ENCODE measurements at regions not wholly inside any gene's neighbourhood (a gene's known extent, or its start where the extent isn't known, plus 50 kb on each side); places are given as distances from the start of the nearest gene placed in this dataset.

- ATAC-seq (no peak), DNase-seq (no peak)
- H3K4me3 ChIP-seq (ENCODE audit: low read length), result no peak overlapping the region
- Mint-ChIP-seq H3K27me3 (peaks cover 15 to 35% (median 23%) of the 10 kb centered on the region in 5 donors), H3K36me3 (no peaks in the 10 kb centered on the region), H3K4me1 (no peaks in the 10 kb centered on the region), H3K27ac (no peak overlapping the region), H3K9me3 (peaks cover 0 to 2% (median 0%) of the 10 kb centered on the region in 11 donors), H3K4me3 (no peak overlapping the region)
- no peak overlapping the region for H3K27ac ChIP-seq (ENCODE audit: low read depth, low read length)
- H3K9me3 ChIP-seq (ENCODE audit: control insufficient read depth in 2 of 3, low read length in 3 of 3), result no peaks in the 10 kb centered on the region
- no peaks in the 10 kb centered on the region for H3K36me3 ChIP-seq (ENCODE audit: control insufficient read depth in 2 of 3, insufficient read depth in 3 of 3, low read length in 3 of 3)
- POLR2A ChIA-PET, result no interaction called here
- H3K27me3 ChIP-seq (ENCODE audit: control insufficient read depth in 2 of 2, insufficient read depth in 2 of 2, low read length in 2 of 2), result no peaks in the 10 kb centered on the region
- intact Hi-C loops (cut with micrococcal nuclease), result no loop called here
- H3K4me1 ChIP-seq (ENCODE audit: control insufficient read depth in 2 of 2, insufficient read depth in 2 of 2, low read length in 2 of 2), result no peaks in the 10 kb centered on the region
- CTCF ChIA-PET, result no interaction called here
Measured at GRCh38 chr1:38194472-38194871, 147.9 kb upstream of the POU3F1 start.

GRCh38 chr1:38193040-38193439 is 146.4 kb upstream of the POU3F1 start:
- intact Hi-C loops (cut with micrococcal nuclease), result no loop called here
- CTCF ChIA-PET, result no interaction called here
- POLR2A ChIA-PET, result no interaction called here
- Mint-ChIP-seq H3K9me3 (peaks cover 0 to 3% (median 0%) of the 10 kb centered on the region in 11 donors), H3K4me1 (no peaks in the 10 kb centered on the region), H3K4me3 (no peak overlapping the region), H3K27ac (no peak overlapping the region), H3K36me3 (no peaks in the 10 kb centered on the region), H3K27me3 (peaks cover 21 to 30% (median 23%) of the 10 kb centered on the region in 5 donors)
- Histone ChIP-seq H3K27me3 (ENCODE audit: control insufficient read depth in 2 of 2, insufficient read depth in 2 of 2, low read length in 2 of 2) (no peaks in the 10 kb centered on the region), H3K36me3 (ENCODE audit: control insufficient read depth in 2 of 3, insufficient read depth in 3 of 3, low read length in 3 of 3) (no peaks in the 10 kb centered on the region), H3K9me3 (ENCODE audit: control insufficient read depth in 2 of 3, low read length in 3 of 3) (no peaks in the 10 kb centered on the region), H3K4me3 (ENCODE audit: low read length) (no peak overlapping the region), H3K4me1 (ENCODE audit: control insufficient read depth in 2 of 2, insufficient read depth in 2 of 2, low read length in 2 of 2) (no peaks in the 10 kb centered on the region), H3K27ac (ENCODE audit: low read depth, low read length) (no peak overlapping the region)
- no peak for ATAC-seq
- DNase-seq, result no peak

DNA sequence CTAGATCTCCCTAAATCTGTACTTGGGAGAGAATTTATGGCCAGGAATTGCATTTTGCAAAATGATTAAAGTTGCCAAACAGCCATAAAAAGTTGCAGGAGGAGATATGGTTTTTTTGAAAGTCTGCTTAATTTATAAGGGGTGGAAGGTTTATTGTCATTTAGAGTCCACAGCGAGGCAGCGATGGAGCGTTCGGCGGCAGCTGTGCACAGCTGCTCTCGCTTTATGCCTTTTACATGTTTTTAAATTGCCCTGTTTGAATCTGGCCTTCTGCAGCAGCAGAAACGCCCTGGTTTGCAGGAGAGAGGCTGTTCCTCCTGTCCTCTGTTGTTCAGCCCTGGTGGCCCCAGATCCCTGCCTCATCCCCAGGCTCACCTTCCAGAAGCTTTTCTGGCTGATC is 144.9 kb upstream of the POU3F1 start:
- no peaks in the 10 kb centered on the region for H3K9me3 ChIP-seq (ENCODE audit: control insufficient read depth in 2 of 3, low read length in 3 of 3)
- Mint-ChIP-seq H3K27ac (no peak overlapping the region), H3K36me3 (no peaks in the 10 kb centered on the region), H3K27me3 (peaks cover 24 to 35% (median 30%) of the 10 kb centered on the region in 5 donors), H3K4me3 (no peak overlapping the region), H3K4me1 (no peaks in the 10 kb centered on the region), H3K9me3 (peaks cover 0 to 3% (median 0%) of the 10 kb centered on the region in 11 donors)
- no peaks in the 10 kb centered on the region for H3K4me1 ChIP-seq (ENCODE audit: control insufficient read depth in 2 of 2, insufficient read depth in 2 of 2, low read length in 2 of 2)
- intact Hi-C loops (cut with micrococcal nuclease), result no loop called here
- POLR2A ChIA-PET, result no interaction called here
- no peak overlapping the region for H3K27ac ChIP-seq (ENCODE audit: low read depth, low read length)
- H3K4me3 ChIP-seq (ENCODE audit: low read length), result no peak overlapping the region
- DNase-seq (no peak), ATAC-seq (no peak)
- H3K36me3 ChIP-seq (ENCODE audit: control insufficient read depth in 2 of 3, insufficient read depth in 3 of 3, low read length in 3 of 3), result no peaks in the 10 kb centered on the region
- H3K27me3 ChIP-seq (ENCODE audit: control insufficient read depth in 2 of 2, insufficient read depth in 2 of 2, low read length in 2 of 2), result no peaks in the 10 kb centered on the region
- CTCF ChIA-PET, result no interaction called here

- Mint-ChIP-seq H3K9me3 (peaks cover 0 to 3% (median 0%) of the 10 kb centered on the region in 11 donors), H3K4me1 (no peaks in the 10 kb centered on the region), H3K4me3 (no peak overlapping the region), H3K27ac (no peak overlapping the region), H3K27me3 (peaks cover 26 to 36% (median 30%) of the 10 kb centered on the region in 5 donors), H3K36me3 (no peaks in the 10 kb centered on the region)
- Histone ChIP-seq H3K4me3 (ENCODE audit: low read length) (no peak overlapping the region), H3K9me3 (ENCODE audit: control insufficient read depth in 2 of 3, low read length in 3 of 3) (no peaks in the 10 kb centered on the region), H3K27me3 (ENCODE audit: control insufficient read depth in 2 of 2, insufficient read depth in 2 of 2, low read length in 2 of 2) (no peaks in the 10 kb centered on the region), H3K4me1 (ENCODE audit: control insufficient read depth in 2 of 2, insufficient read depth in 2 of 2, low read length in 2 of 2) (no peaks in the 10 kb centered on the region), H3K36me3 (ENCODE audit: control insufficient read depth in 2 of 3, insufficient read depth in 3 of 3, low read length in 3 of 3) (no peaks in the 10 kb centered on the region), H3K27ac (ENCODE audit: low read depth, low read length) (no peak overlapping the region)
- intact Hi-C loops (cut with micrococcal nuclease), result no loop called here
- ChIA-PET CTCF (no interaction called here), POLR2A (no interaction called here)
- DNase-seq (no peak), ATAC-seq (no peak)
Measured at GRCh38 chr1:38190983-38191382, 144.4 kb upstream of the POU3F1 start.

DNA sequence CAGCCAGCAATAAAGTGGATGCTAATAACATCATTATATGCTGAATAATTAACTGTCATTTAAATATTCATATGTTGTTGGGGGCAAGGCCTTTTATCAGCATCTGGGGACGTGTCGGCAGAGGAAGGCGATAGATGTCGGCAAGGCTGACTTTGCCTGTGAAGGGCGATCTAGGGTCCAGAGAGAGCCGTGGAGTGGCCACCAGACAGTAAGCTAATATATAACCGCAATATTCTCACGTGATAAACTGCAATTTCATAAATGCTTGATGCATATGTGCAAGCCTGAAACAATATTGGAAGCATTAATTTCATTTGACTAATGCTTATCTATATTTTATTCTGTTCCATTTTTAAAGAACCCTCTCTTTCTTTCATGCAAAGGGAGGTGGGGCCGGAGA is 141.0 kb upstream of the POU3F1 start:
- ChIA-PET POLR2A (no interaction called here), CTCF (no interaction called here)
- no peak overlapping the region for H3K4me3 ChIP-seq (ENCODE audit: low read length)
- peaks cover 0 to 3% (median 0%) of the 10 kb centered on the region in 11 donors for H3K9me3 Mint-ChIP-seq
- intact Hi-C loops (cut with micrococcal nuclease), result no loop called here
- H3K27me3 Mint-ChIP-seq, result peaks cover 25 to 38% (median 29%) of the 10 kb centered on the region in 5 donors
- no peaks in the 10 kb centered on the region for H3K9me3 ChIP-seq (ENCODE audit: control insufficient read depth in 2 of 3, low read length in 3 of 3)
- H3K4me1 Mint-ChIP-seq, result peaks cover 0 to 3% (median 0%) of the 10 kb centered on the region in 7 donors
- H3K36me3 Mint-ChIP-seq, result no peaks in the 10 kb centered on the region
- H3K27ac Mint-ChIP-seq, result no peak overlapping the region
- no peaks in the 10 kb centered on the region for H3K36me3 ChIP-seq (ENCODE audit: control insufficient read depth in 2 of 3, insufficient read depth in 3 of 3, low read length in 3 of 3)
- H3K27me3 ChIP-seq (ENCODE audit: control insufficient read depth in 2 of 2, insufficient read depth in 2 of 2, low read length in 2 of 2), result no peaks in the 10 kb centered on the region
- DNase-seq (no peak), ATAC-seq (no peak)
- H3K4me1 ChIP-seq (ENCODE audit: control insufficient read depth in 2 of 2, insufficient read depth in 2 of 2, low read length in 2 of 2), result no peaks in the 10 kb centered on the region
- no peak overlapping the region for H3K4me3 Mint-ChIP-seq
- no peak overlapping the region for H3K27ac ChIP-seq (ENCODE audit: low read depth, low read length)

GRCh38 chr1:38186566-38186965 is 140.0 kb upstream of the POU3F1 start:
- H3K9me3 ChIP-seq (ENCODE audit: control insufficient read depth in 2 of 3, low read length in 3 of 3), result no peaks in the 10 kb centered on the region
- Mint-ChIP-seq H3K4me3 (no peak overlapping the region), H3K4me1 (peaks cover 0 to 3% (median 0%) of the 10 kb centered on the region in 7 donors), H3K27ac (no peak overlapping the region), H3K9me3 (peaks cover 0 to 3% (median 0%) of the 10 kb centered on the region in 11 donors), H3K27me3 (peaks cover 15 to 38% (median 24%) of the 10 kb centered on the region in 5 donors), H3K36me3 (no peaks in the 10 kb centered on the region)
- H3K4me1 ChIP-seq (ENCODE audit: control insufficient read depth in 2 of 2, insufficient read depth in 2 of 2, low read length in 2 of 2), result no peaks in the 10 kb centered on the region
- ChIA-PET CTCF (no interaction called here), POLR2A (no interaction called here)
- H3K27ac ChIP-seq (ENCODE audit: low read depth, low read length), result no peak overlapping the region
- H3K36me3 ChIP-seq (ENCODE audit: control insufficient read depth in 2 of 3, insufficient read depth in 3 of 3, low read length in 3 of 3), result no peaks in the 10 kb centered on the region
- H3K27me3 ChIP-seq (ENCODE audit: control insufficient read depth in 2 of 2, insufficient read depth in 2 of 2, low read length in 2 of 2), result no peaks in the 10 kb centered on the region
- ATAC-seq (no peak), DNase-seq (no peak)
- intact Hi-C loops (cut with micrococcal nuclease), result no loop called here
- no peak overlapping the region for H3K4me3 ChIP-seq (ENCODE audit: low read length)

DNA sequence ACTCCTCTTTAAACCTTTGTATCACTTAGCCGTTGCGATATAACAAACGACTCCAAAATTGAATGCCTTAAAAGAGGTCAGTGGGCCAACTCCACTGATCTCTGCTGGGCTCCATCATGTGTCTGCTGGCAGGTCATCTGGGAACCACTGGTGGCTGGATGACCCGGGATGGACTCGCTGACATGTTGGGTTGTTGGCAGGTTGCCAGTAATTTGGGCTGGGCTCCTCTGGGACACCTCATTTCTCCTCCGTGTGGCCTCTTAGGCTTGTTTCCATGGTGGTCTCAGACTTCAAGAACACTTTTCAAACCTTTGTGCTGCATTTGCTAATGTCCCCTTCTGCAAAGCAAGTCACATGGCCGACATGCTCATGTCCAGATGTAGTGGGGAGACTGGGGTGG is 139.3 kb upstream of the POU3F1 start:
- ChIA-PET CTCF (no interaction called here), POLR2A (no interaction called here)
- Histone ChIP-seq H3K36me3 (ENCODE audit: control insufficient read depth in 2 of 3, insufficient read depth in 3 of 3, low read length in 3 of 3) (no peaks in the 10 kb centered on the region), H3K27ac (ENCODE audit: low read depth, low read length) (no peak overlapping the region), H3K4me3 (ENCODE audit: low read length) (no peak overlapping the region), H3K27me3 (ENCODE audit: control insufficient read depth in 2 of 2, insufficient read depth in 2 of 2, low read length in 2 of 2) (no peaks in the 10 kb centered on the region), H3K9me3 (ENCODE audit: control insufficient read depth in 2 of 3, low read length in 3 of 3) (no peaks in the 10 kb centered on the region), H3K4me1 (ENCODE audit: control insufficient read depth in 2 of 2, insufficient read depth in 2 of 2, low read length in 2 of 2) (no peaks in the 10 kb centered on the region)
- Mint-ChIP-seq H3K27me3 (peaks cover 14 to 38% (median 19%) of the 10 kb centered on the region in 5 donors), H3K4me1 (peaks cover 0 to 3% (median 0%) of the 10 kb centered on the region in 7 donors), H3K27ac (no peak overlapping the region), H3K9me3 (peaks cover 0 to 3% (median 0%) of the 10 kb centered on the region in 11 donors), H3K4me3 (no peak overlapping the region), H3K36me3 (no peaks in the 10 kb centered on the region)
- DNase-seq (no peak), ATAC-seq (no peak)
- intact Hi-C loops (cut with micrococcal nuclease), result no loop called here
